ENCODE measurements at regions not wholly inside any gene's neighbourhood (a gene's known extent, or its start where the extent isn't known, plus 50 kb on each side); places are given as distances from the start of the nearest gene placed in this dataset.

DNA sequence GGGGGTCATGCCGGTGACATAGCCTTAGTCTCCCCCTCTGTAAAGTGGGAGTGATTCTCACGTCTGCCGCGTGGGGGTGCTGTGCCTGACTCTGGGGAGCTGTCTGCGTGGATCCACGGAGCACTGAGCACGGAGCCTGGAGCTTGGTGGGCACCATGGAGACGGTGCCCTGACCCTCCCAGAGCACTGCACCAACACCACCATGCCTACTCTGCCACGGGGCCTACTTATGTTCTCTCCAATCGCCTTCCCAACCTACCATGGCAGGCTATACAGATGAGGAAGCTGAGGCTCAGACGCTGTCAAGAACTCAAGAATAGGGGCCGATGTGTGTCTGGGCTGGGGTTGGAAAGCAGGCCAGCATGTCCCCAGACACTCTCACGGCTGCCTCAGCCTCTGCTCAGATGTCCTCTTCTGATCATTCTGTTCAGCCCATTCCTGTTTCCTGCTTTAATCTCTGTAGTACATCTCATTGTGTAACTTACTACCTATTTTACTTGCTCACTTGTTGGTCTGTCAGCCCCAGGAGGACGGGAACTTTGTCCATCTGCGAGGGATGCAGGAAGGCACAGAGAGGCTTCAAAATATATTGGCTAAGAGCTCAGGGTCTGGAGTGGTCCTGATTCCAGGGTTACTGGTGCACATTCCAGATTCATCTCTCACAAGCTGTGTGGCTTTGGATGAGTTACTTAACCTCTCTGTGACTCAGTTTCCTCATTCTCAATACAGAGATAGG lies 168.1 kb upstream of the HS6ST1 start:
- H3K36me3 ChIP-seq (ENCODE audit: low read depth), result no peaks in the 10 kb centered on the region
- DNase-seq, result no peak
- no peaks in the 10 kb centered on the region for H4K20me1 ChIP-seq (ENCODE audit: insufficient read depth)
- H3K4me1 ChIP-seq (replicated peaks; ENCODE audit: insufficient read depth), result peaks cover 41% of the 10 kb centered on the region
- no peaks in the 10 kb centered on the region for H3K27me3 ChIP-seq (ENCODE audit: insufficient read depth, low read depth)
- intact Hi-C loops (cut with micrococcal nuclease; ENCODE audit: unreplicated experiment), result loop anchor here (5.0 kb wide), 1 partner anchor 165 kb away; no protein-coding TSS in a partner anchor
- H3K79me2 ChIP-seq (ENCODE audit: low read depth), result no peaks in the 10 kb centered on the region
- no peak overlapping the region for H3K4me3 ChIP-seq
- no peak overlapping the region for H3K4me2 ChIP-seq
- no TSS peak for BruUV-seq (replicated peaks)
- ChIA-PET CTCF (no interaction called here), POLR2A (ENCODE audit: unreplicated experiment) (no interaction called here)
- no peaks in the 10 kb centered on the region for H3K9me3 ChIP-seq (ENCODE audit: insufficient read depth, low read depth)
- no peak overlapping the region for H3K27ac ChIP-seq
- TF ChIP-seq, protein P1, sequence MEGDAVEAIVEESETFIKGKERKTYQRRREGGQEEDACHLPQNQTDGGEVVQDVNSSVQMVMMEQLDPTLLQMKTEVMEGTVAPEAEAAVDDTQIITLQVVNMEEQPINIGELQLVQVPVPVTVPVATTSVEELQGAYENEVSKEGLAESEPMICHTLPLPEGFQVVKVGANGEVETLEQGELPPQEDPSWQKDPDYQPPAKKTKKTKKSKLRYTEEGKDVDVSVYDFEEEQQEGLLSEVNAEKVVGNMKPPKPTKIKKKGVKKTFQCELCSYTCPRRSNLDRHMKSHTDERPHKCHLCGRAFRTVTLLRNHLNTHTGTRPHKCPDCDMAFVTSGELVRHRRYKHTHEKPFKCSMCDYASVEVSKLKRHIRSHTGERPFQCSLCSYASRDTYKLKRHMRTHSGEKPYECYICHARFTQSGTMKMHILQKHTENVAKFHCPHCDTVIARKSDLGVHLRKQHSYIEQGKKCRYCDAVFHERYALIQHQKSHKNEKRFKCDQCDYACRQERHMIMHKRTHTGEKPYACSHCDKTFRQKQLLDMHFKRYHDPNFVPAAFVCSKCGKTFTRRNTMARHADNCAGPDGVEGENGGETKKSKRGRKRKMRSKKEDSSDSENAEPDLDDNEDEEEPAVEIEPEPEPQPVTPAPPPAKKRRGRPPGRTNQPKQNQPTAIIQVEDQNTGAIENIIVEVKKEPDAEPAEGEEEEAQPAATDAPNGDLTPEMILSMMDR (conservative IDR thresholded peaks at IDR 0.05), result no peak
- no peak for TF ChIP-seq EZH2 (IDR thresholded peaks at IDR 0.05; ENCODE audit: low read depth)
- H3K9me2 ChIP-seq (ENCODE audit: insufficient read depth), result no peaks in the 10 kb centered on the region
- no peak overlapping the region for H2AFZ ChIP-seq
- H3F3A ChIP-seq (ENCODE audit: insufficient read depth, low read depth), result peaks cover 30% of the 10 kb centered on the region

DNA sequence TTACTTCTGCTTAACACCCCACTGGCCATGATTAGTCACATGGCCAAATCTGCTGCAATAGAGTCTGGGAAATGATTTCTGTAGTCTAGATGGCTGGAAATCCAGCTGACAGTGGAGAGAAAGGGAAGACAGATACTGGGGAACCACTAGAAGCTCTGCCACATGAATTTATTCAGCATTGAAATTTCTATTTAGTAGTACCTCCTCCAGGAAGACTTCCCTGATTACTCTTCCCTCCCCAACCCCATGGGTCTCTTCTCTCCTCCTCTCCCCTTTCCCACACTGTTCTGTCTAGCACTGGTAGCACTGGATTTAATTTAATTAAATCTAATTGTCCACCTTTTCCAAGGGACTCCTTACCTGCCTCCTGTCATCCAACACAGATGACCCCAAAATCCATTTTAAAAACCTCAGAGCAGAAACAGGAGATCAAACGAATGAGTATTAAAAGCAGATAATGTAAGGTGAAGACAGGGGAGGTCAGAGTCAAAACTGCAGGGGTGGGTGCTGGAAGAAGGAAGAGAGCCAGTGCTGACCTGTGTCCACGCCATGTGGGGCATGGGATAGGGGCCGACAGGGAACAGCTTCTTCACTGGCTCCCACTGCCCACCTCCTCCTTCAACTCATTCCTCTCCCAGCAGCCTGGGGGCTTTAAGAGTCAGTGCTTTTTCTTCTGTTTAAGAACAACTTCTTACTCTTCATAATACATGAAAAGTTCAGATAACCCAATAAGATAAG lies 169.2 kb upstream of the HS6ST1 start:
- no peak overlapping the region for H3K4me3 ChIP-seq
- H3K27ac ChIP-seq, result no peak overlapping the region
- H3K9me3 ChIP-seq (ENCODE audit: insufficient read depth, low read depth), result no peaks in the 10 kb centered on the region
- H3K9me2 ChIP-seq (ENCODE audit: insufficient read depth), result no peaks in the 10 kb centered on the region
- 0 out of 2 replicates have a peak overlapping the region, but pooled peaks have one; percentile 78 for H3K4me2 ChIP-seq
- intact Hi-C loops (cut with micrococcal nuclease; ENCODE audit: unreplicated experiment), result loop anchor here (5.0 kb wide), 1 partner anchor 166 kb away; no protein-coding TSS in a partner anchor
- TF ChIP-seq, protein P1 (conservative IDR thresholded peaks at IDR 0.05), result no peak
- no peak for TF ChIP-seq EZH2 (IDR thresholded peaks at IDR 0.05; ENCODE audit: low read depth)
- peaks cover 30% of the 10 kb centered on the region for H3F3A ChIP-seq (ENCODE audit: insufficient read depth, low read depth)
- H4K20me1 ChIP-seq (ENCODE audit: insufficient read depth), result no peaks in the 10 kb centered on the region
- no peaks in the 10 kb centered on the region for H3K79me2 ChIP-seq (ENCODE audit: low read depth)
- no peaks in the 10 kb centered on the region for H3K27me3 ChIP-seq (ENCODE audit: insufficient read depth, low read depth)
- no peak overlapping the region for H2AFZ ChIP-seq
- POLR2A ChIA-PET (ENCODE audit: unreplicated experiment), result no interaction called here
- H3K36me3 ChIP-seq (ENCODE audit: low read depth), result no peaks in the 10 kb centered on the region
- no TSS peak for BruUV-seq (replicated peaks)
- CTCF ChIA-PET, result no interaction called here
- peaks cover 41% of the 10 kb centered on the region for H3K4me1 ChIP-seq (replicated peaks; ENCODE audit: insufficient read depth)
- peak in 1 of 2 experiments; percentile 26 for DNase-seq

DNA sequence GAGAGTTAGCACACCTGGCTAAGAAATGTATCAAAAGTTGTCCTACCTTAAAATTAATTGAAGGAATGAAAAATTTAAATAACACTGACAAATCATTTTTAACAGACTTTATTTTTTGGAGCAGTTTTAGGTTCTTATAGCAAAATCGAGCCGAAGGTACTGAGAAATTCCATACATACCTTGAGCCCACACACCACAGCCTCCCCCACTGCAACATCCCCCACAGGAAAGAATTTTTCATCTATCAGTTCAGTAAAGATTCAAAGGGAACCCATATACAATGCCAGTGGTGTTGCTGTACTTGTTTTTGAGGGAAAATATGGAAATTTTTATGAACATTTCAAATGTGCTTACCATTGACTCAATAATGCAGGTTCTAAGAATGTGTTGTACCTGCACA lies 169.8 kb upstream of the HS6ST1 start:
- no peak overlapping the region for H2AFZ ChIP-seq
- TF ChIP-seq, protein P1 (conservative IDR thresholded peaks at IDR 0.05), result no peak
- TF ChIP-seq EZH2 (IDR thresholded peaks at IDR 0.05; ENCODE audit: low read depth), result no peak

More for the DNA sequence above, 169.8 kb upstream of the HS6ST1 start:
- Histone ChIP-seq H3K4me3 (no peak overlapping the region), H3K79me2 (ENCODE audit: low read depth) (no peaks in the 10 kb centered on the region), H3F3A (ENCODE audit: insufficient read depth, low read depth) (peaks cover 30% of the 10 kb centered on the region), H3K27me3 (ENCODE audit: insufficient read depth, low read depth) (no peaks in the 10 kb centered on the region), H3K9me2 (ENCODE audit: insufficient read depth) (no peaks in the 10 kb centered on the region), H3K9me3 (ENCODE audit: insufficient read depth, low read depth) (no peaks in the 10 kb centered on the region), H3K36me3 (ENCODE audit: low read depth) (no peaks in the 10 kb centered on the region), H4K20me1 (ENCODE audit: insufficient read depth) (no peaks in the 10 kb centered on the region), H3K4me2 (peak overlapping the region; percentile 78), H3K4me1 (replicated peaks; ENCODE audit: insufficient read depth) (peaks cover 41% of the 10 kb centered on the region), H3K27ac (0 out of 2 replicates have a peak overlapping the region, but pooled peaks have one; percentile 83)
- BruUV-seq (replicated peaks), result no TSS peak
- intact Hi-C loops (cut with micrococcal nuclease; ENCODE audit: unreplicated experiment), result loop anchor here (5.0 kb wide), 1 partner anchor 166 kb away; no protein-coding TSS in a partner anchor
- ChIA-PET POLR2A (ENCODE audit: unreplicated experiment) (no interaction called here), CTCF (no interaction called here)
- DNase-seq, result no peak
